Stimulated activated CD8-positive, alpha-beta memory T cell treated with anti-CD3 and anti-CD28 coated beads, Interleukin-7, amount 100 ng/mL, for 1 hour (primary cell): ENCODE measurements at regions not wholly inside any gene's neighbourhood (a gene's known extent, or its start where the extent isn't known, plus 50 kb on each side); places are given as distances from the start of the nearest gene placed in this dataset.

Experiments used
- DNase-seq, 2 donors: peaks; one replicate each; pipeline ENCODE4 v3.0.0-alpha.2; 2020; ENCODE audit warnings: low read depth in 2 of 2

GRCh38 chr1:234975941-234976860, 152.4 kb downstream of the TOMM20 start:
- no peak for DNase-seq

DNA sequence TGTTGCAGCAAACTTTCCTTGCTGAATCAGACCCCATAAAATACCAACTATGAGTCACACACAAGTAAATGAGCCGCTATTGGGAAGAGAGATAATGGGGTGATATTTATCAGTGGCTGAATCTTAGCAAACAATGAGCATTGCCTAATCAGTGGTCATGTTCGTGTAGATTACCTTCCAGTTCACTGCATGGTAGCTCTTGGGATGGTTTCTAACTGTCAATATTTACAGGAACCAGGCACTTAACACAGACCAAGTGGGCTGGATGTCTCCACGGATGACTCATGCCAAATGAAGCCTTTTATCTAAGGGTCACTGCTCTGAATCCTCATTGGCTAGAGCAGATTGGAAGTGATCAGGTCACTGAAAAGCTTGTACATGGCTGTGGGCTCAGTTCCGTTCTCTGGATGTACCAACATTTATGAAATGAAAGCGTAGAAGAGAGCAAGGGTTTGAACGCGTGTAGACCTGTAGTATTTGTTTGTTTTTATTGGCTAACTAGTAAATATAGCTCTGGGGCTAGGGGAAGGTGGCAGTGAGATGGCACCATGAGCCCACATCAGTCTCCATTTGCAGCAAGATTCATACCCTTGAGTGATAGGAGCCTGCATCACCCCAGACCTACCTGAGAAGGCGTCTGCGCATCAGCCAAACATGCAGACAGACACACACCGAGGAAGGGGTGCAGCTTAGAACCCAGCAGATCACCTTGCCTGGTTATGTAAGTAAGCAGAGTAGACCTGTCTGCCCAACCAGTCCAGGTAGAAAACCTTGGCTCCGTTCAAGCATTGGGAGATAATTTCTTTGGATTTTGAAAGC, 153.3 kb downstream of the TOMM20 start:
- no peak for DNase-seq

DNA sequence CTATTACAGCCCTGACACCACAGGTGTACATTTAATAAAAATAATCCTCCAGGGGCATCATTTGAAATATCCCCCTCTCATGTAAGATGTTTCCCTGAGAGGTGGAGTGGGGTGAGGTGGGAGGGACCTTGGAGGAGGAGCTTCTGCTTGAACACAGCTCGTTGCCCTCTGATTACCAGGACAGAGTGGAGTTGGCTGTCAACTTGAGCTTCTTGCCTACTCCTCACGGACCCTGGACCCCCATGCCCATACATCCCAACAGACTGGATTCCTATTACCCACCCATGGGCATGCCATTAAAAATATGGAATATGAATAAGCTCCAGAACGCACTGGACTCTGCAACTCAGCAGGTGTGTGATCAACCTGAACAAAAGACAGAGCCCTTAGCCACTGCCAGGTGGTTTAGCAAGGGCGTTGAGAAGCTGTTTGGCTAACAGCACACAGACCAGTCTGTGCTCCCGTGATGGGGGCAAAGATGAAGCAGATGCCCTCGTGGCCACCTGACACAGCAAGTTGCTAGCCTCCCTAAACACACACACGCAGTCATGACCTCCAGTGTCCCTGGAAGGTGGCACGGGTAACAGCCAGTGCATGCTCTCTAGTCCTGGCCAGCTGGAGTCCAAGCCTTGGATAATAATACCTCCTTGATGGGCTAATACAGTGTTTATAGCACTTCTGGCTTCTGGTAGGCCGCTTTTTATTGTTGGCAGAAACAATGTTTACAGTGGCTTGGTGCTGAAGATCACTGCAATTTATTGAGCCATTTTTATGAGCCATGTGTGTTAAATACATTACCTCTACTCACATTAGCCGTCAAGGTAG, 155.0 kb downstream of the TOMM20 start:
- no peak for DNase-seq

DNA sequence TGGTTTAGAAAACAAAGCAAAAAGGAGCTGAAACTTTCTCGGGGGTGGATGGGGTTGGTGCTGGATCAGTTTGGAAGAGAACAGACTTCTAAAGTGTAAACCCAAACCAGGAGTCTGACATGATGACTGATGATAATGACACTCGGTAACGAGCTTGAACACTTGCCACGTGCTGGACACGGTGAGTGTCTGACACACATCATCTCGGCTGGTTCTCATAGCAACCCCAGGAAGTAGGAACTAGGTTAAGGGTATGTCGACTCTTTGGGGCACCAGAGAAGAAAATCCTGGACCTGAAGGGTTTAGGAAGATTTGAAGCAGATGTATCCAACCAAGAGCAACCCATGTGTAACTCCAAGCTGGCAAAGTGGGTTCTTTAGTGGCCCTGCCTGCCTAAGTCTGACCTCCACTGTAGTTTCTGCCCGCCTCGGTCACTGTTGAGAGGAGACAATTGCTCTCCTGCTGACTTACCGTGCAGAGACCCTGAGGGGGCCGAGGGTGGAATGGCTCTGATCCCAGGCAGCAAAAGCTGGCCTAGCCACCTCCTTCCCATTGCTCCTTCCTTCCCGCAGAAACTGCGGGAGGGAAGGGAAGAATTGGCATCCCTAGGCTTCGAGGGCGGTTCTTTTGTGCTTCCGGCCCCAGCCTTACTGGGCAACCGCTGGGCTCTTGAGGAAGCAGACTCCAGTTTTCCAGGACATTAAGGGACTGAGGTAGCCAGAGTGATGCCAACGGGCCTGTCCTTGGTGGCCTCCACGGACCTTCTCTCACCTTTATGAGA, 156.0 kb downstream of the TOMM20 start:
- no peak for DNase-seq

GRCh38 chr1:234971586-234972297, 156.9 kb downstream of the TOMM20 start:
- no peak for DNase-seq

DNA sequence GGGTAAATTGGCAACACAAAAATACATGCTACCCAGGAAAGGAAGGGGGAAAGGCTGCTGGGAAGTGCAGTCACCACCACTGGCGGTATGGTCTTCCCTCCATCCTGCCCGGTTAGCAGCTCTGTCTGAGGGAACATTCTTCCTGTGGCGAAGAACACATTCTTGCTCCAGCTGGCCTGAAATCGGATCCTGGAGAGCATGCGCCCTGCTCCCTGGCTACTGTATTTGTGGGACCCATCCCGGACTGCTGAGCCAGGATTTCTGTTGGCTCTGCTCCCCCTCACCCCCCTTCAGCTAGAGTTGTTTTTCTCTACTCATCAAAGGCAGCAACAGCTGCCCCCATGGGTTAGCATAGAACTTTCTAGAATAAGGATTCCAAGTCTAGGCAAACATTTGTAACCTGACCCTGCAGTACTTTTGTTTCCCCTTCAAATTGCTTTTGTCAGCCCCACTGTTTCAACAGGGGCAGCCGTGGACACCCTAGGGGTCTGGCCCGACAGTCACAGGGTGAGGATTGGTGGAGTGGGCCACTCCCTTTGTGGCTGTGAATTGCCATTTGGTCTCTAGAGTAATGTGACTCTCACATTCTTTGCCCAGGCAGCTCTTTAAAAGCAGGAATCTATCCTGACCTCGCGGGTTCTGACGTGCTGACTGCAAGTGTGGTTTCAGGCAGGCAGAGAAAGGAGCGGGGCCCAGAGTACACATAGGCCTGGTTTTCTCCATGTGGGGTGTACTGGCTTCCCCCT, 157.7 kb downstream of the TOMM20 start:
- no peak for DNase-seq

- DNase-seq: no peak
These were observed 158.3 kb downstream of the TOMM20 start for GRCh38 chr1:234970401-234970730.

GRCh38 chr1:234969581-234970400, 158.8 kb downstream of the TOMM20 start:
- DNase-seq: no peak

DNA sequence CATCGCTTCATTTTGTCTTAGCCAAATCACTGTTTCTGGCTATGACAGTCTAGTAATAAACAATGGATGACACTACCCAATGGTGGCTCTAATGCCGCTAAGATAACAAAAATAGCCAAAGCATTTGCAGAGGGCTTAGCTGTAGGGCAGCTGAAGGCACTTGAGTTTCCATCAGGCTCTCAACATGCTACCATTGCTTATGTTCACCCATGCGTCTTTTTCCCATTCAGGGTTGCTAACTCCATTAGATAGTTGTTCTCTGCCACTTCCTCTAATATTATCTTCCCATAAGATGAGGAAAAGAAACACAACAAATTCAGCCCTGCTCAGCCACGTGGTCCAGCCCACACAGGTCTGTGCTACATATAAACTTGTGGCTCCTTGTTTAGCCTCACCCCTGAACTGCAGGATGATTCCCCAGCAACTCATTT, 159.6 kb downstream of the TOMM20 start:
- no peak for DNase-seq

DNA sequence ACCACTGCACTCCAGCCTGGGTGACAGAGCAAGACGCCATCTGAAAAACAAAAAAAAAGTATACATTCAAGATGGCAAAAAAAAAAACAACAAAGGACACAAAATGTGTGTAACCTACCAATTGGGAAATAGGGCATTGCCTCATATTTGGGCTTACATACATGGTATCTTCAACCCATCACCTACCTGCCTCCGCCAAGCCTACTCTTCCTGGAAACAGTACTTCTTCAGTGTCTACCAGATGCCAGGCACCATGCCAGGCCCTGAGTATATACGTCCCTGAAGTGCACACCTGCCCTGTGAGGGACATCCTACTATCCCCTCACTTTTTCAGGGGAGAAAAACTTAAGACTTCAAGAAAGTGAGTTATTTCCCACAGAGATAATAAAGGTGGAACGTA, 160.2 kb downstream of the TOMM20 start:
- no peak for DNase-seq

DNA sequence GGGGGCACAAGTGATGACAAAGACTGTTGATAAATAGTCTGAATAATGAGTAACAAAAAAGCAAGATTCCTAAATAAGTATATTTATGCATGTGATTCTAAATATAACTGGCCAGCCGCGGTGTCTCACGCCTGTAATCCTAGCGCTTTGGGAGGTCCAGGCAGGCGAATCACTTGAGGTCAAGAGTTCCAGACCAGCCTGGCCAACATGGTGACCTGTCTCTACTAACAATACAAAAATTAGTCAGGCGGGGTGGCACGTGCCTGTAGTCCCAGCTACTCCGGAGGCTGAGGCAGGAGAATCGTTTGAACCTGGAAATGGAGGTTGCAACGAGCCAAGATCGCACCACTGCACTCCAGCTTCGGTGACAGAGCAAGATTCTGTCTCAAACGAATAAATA, 161.5 kb downstream of the TOMM20 start:
- DNase-seq: no peak

DNA sequence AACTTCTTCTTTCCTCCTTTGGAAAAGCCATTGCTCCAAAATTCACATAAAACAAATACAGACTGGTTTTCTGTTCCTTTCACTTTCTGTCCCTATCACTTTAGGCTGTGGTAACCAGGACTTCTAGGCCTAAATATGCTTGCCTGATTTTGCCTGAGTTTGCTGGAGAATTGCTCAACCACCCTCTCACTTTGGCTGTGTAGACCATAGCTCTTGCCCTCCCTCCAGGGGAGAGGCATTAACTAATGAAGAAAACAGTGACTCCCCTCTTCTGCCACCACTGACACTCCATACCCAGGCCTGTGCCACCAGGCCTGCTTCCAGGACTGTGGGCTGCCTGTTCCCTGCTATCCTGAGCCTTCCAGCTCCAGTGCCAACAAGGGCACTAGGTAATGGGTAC, 163.5 kb downstream of the TOMM20 start:
- DNase-seq: no peak

- no peak for DNase-seq
These were observed 164.5 kb downstream of the TOMM20 start for GRCh38 chr1:234963904-234964702.

DNA sequence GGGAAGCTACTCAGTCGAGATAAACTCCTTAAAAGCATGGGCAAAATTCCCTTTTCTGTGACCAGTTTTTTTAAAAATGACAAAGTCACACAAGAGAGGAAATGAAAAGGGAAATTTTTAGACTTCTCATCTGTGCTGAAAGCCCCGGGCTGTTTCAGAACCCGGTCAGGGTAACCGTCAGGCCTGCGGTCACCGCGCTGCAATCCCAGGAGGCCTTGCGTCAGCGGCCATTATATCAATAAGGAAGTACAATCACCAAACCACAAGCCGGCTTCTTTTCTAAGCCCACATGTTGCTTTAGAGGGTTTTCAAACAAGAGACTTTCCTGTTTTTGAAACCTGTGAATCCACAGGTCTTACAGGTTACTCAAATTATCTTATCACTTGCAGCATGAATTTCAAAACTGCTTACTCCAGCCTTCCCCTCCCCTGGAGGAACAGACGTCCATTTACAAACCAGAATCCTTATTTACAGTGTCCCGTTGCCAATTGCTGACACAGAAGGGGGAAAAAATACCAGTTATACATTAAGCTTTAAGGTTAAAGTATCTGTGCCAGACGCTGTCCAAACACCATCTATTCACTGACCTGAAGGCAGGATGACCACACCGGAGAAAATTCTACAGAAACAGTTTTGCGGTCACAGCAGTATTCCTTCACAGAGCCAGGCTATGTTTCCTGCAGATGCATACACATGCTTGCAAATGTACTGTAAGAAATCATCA, 165.3 kb downstream of the TOMM20 start:
- peak; percentile 60 to 75 for DNase-seq

GRCh38 chr1:234962340-234962989, 166.2 kb downstream of the TOMM20 start:
- no peak for DNase-seq

DNA sequence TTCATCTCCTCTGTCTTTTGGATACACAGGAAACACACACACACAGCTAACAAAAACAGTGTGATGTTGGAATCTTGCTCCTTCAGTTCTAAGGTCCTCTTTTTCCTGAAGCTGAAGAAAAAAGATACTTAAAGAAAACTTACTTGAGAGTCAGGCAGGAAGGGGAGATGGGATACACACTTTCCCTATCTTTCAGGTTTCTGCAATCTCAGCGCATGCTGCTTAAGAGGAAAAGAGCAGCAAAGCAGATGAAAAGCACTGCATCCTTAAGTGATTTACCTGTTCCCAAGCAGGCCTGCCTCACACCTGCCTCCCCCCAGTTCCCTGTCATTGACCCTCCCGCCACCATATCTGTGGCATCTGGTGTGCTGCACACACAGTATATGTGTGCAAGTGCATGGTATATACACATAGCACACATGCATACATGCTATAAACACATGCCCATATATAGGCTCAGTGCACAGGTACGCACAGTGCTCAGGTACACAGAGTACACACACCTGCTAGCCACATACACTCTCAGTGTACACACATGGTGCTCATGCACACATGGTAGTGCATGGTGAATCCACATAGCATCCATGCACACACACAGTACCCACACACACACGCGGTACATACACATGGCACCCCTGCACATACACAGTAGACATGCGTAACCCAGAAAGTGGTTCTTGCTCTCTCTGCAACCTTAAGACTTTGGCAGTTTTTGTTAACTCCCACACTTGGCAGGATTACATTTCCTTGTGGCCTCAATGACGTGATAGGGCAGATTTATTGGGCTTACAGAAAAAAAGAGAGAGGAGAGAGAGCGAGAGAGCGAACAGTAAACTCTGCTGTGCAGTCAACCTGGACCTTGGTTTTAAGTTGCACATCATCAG, 166.9 kb downstream of the TOMM20 start:
- DNase-seq: no peak
